Dermis blood vessel endothelial cell (primary cell): ENCODE measurements at regions not wholly inside any gene's neighbourhood (a gene's known extent, or its start where the extent isn't known, plus 50 kb on each side); places are given as distances from the start of the nearest gene placed in this dataset.

Source experiments
- DNase-seq: peaks from one replicate; pipeline ENCODE4 v3.0.0; 2010

- DNase-seq = no peak
These were observed 988.8 kb upstream of the NR2F2 start for GRCh38 chr15:95341686-95342085.

- DNase-seq = no peak
These were observed 984.6 kb upstream of the NR2F2 start for GRCh38 chr15:95345867-95346266.

- DNase-seq = no peak
These were observed 983.6 kb upstream of the NR2F2 start for GRCh38 chr15:95346721-95347475.

GRCh38 chr15:95347837-95348236 is 982.7 kb upstream of the NR2F2 start:
- DNase-seq = no peak

GRCh38 chr15:95350908-95351307 is 979.6 kb upstream of the NR2F2 start:
- no peak for DNase-seq

GRCh38 chr15:95352631-95353187 is 977.8 kb upstream of the NR2F2 start:
- DNase-seq = no peak

- no peak for DNase-seq
These were observed 977.0 kb upstream of the NR2F2 start for GRCh38 chr15:95353512-95353911.

- DNase-seq = no peak
These were observed 970.5 kb upstream of the NR2F2 start for GRCh38 chr15:95359966-95360365.

GRCh38 chr15:95362306-95362705 is 968.2 kb upstream of the NR2F2 start:
- peak; percentile 5 for DNase-seq

GRCh38 chr15:95363646-95364045 is 966.9 kb upstream of the NR2F2 start:
- DNase-seq = no peak

- peak; percentile 99 for DNase-seq
These were observed 964.9 kb upstream of the NR2F2 start for GRCh38 chr15:95365511-95366107.

- DNase-seq = peak; percentile 60
These were observed 962.3 kb upstream of the NR2F2 start for GRCh38 chr15:95368191-95368590.

- DNase-seq = no peak
These were observed 961.5 kb upstream of the NR2F2 start for GRCh38 chr15:95368755-95369601.

GRCh38 chr15:95370291-95370690 is 960.2 kb upstream of the NR2F2 start:
- no peak for DNase-seq

GRCh38 chr15:95371664-95372063 is 958.8 kb upstream of the NR2F2 start:
- no peak for DNase-seq

- peak; percentile 30 for DNase-seq
These were observed 955.2 kb upstream of the NR2F2 start for GRCh38 chr15:95375281-95375680.

GRCh38 chr15:95377258-95377852 is 953.1 kb upstream of the NR2F2 start:
- DNase-seq = no peak

- DNase-seq = peak; percentile 35
These were observed 936.1 kb upstream of the NR2F2 start for GRCh38 chr15:95394186-95395067.

GRCh38 chr15:95400428-95400827 is 930.1 kb upstream of the NR2F2 start:
- DNase-seq = no peak

GRCh38 chr15:95401587-95401986 is 928.9 kb upstream of the NR2F2 start:
- no peak for DNase-seq

GRCh38 chr15:95405447-95405846 is 925.1 kb upstream of the NR2F2 start:
- DNase-seq = peak; percentile 36

- no peak for DNase-seq
These were observed 923.0 kb upstream of the NR2F2 start for GRCh38 chr15:95407534-95407933.
